Activated naive CD8-positive, alpha-beta T cell (primary cell): ENCODE measurements at regions not wholly inside any gene's neighbourhood (a gene's known extent, or its start where the extent isn't known, plus 50 kb on each side); places are given as distances from the start of the nearest gene placed in this dataset.

ENCODE experiments used
- H3K27ac Mint-ChIP-seq: one replicate; pipeline ENCODE4 v1.8.0; 2021; ENCODE audit warnings: mixed read lengths
- H3K27me3 Mint-ChIP-seq: one replicate; pipeline ENCODE4 v1.8.0; 2021; ENCODE audit warnings: mixed read lengths
- H3K36me3 Mint-ChIP-seq: one replicate; pipeline ENCODE4 v1.8.0; 2021; ENCODE audit warnings: mixed read lengths
- H3K4me1 Mint-ChIP-seq: one replicate; pipeline ENCODE4 v1.8.0; 2021; ENCODE audit warnings: low read depth, mixed read lengths
- H3K4me3 Mint-ChIP-seq: one replicate; pipeline ENCODE4 v1.8.0; 2021; ENCODE audit warnings: mild to moderate bottlenecking, mixed read lengths
- H3K9me3 Mint-ChIP-seq: one replicate; pipeline ENCODE4 v1.8.0; 2021; ENCODE audit warnings: low read depth, mixed read lengths

- Mint-ChIP-seq H3K4me3 (no peak overlapping the region), H3K27me3 (no peaks in the 10 kb centered on the region), H3K27ac (no peak overlapping the region), H3K4me1 (peaks cover 19% of the 10 kb centered on the region), H3K36me3 (no peaks in the 10 kb centered on the region), H3K9me3 (no peaks in the 10 kb centered on the region)
Measured at GRCh38 chr3:18841422-18842343, 306.6 kb upstream of the KCNH8 start.

- no peaks in the 10 kb centered on the region for H3K36me3 Mint-ChIP-seq
- no peak overlapping the region for H3K27ac Mint-ChIP-seq
- H3K4me3 Mint-ChIP-seq, result no peak overlapping the region
- no peaks in the 10 kb centered on the region for H3K9me3 Mint-ChIP-seq
- no peaks in the 10 kb centered on the region for H3K27me3 Mint-ChIP-seq
- H3K4me1 Mint-ChIP-seq, result peaks cover 19% of the 10 kb centered on the region
Measured at GRCh38 chr3:18840535-18841137, 307.7 kb upstream of the KCNH8 start.

- Mint-ChIP-seq H3K36me3 (no peaks in the 10 kb centered on the region), H3K4me3 (no peak overlapping the region), H3K9me3 (no peaks in the 10 kb centered on the region), H3K4me1 (peaks cover 12% of the 10 kb centered on the region), H3K27me3 (no peaks in the 10 kb centered on the region), H3K27ac (no peak overlapping the region)
Measured at GRCh38 chr3:18838758-18839157, 309.6 kb upstream of the KCNH8 start.

- Mint-ChIP-seq H3K36me3 (no peaks in the 10 kb centered on the region), H3K4me3 (no peak overlapping the region), H3K27me3 (no peaks in the 10 kb centered on the region), H3K9me3 (no peaks in the 10 kb centered on the region), H3K4me1 (peaks cover 12% of the 10 kb centered on the region), H3K27ac (no peak overlapping the region)
Measured at GRCh38 chr3:18837137-18837755, 311.1 kb upstream of the KCNH8 start.

GRCh38 chr3:18835021-18835420 is 313.3 kb upstream of the KCNH8 start:
- Mint-ChIP-seq H3K27ac (no peak overlapping the region), H3K27me3 (no peaks in the 10 kb centered on the region), H3K4me1 (peaks cover 20% of the 10 kb centered on the region), H3K4me3 (no peak overlapping the region), H3K9me3 (no peaks in the 10 kb centered on the region), H3K36me3 (no peaks in the 10 kb centered on the region)

GRCh38 chr3:18830087-18830486 is 318.2 kb upstream of the KCNH8 start:
- no peak overlapping the region for H3K27ac Mint-ChIP-seq
- H3K4me3 Mint-ChIP-seq, result no peak overlapping the region
- H3K36me3 Mint-ChIP-seq, result no peaks in the 10 kb centered on the region
- peaks cover 18% of the 10 kb centered on the region for H3K4me1 Mint-ChIP-seq
- no peaks in the 10 kb centered on the region for H3K9me3 Mint-ChIP-seq
- H3K27me3 Mint-ChIP-seq, result no peaks in the 10 kb centered on the region

- Mint-ChIP-seq H3K4me1 (peaks cover 18% of the 10 kb centered on the region), H3K27ac (no peak overlapping the region), H3K36me3 (no peaks in the 10 kb centered on the region), H3K9me3 (peaks cover under 1% of the 10 kb centered on the region), H3K4me3 (no peak overlapping the region), H3K27me3 (no peaks in the 10 kb centered on the region)
Measured at GRCh38 chr3:18828637-18829036, 319.7 kb upstream of the KCNH8 start.

GRCh38 chr3:18827664-18828063 is 320.6 kb upstream of the KCNH8 start:
- Mint-ChIP-seq H3K36me3 (no peaks in the 10 kb centered on the region), H3K27me3 (no peaks in the 10 kb centered on the region), H3K4me3 (no peak overlapping the region), H3K27ac (no peak overlapping the region), H3K4me1 (peaks cover 18% of the 10 kb centered on the region), H3K9me3 (peaks cover 4% of the 10 kb centered on the region)

GRCh38 chr3:18825665-18826064 is 322.6 kb upstream of the KCNH8 start:
- H3K27me3 Mint-ChIP-seq, result no peaks in the 10 kb centered on the region
- no peak overlapping the region for H3K4me3 Mint-ChIP-seq
- H3K36me3 Mint-ChIP-seq, result no peaks in the 10 kb centered on the region
- H3K4me1 Mint-ChIP-seq, result peaks cover 16% of the 10 kb centered on the region
- H3K27ac Mint-ChIP-seq, result no peak overlapping the region
- peaks cover 4% of the 10 kb centered on the region for H3K9me3 Mint-ChIP-seq

GRCh38 chr3:18813300-18813699 is 335.0 kb upstream of the KCNH8 start:
- peaks cover 11% of the 10 kb centered on the region for H3K4me1 Mint-ChIP-seq
- peaks cover 5% of the 10 kb centered on the region for H3K36me3 Mint-ChIP-seq
- H3K27me3 Mint-ChIP-seq, result no peaks in the 10 kb centered on the region
- H3K27ac Mint-ChIP-seq, result no peak overlapping the region
- no peak overlapping the region for H3K4me3 Mint-ChIP-seq
- H3K9me3 Mint-ChIP-seq, result peaks cover 7% of the 10 kb centered on the region

- Mint-ChIP-seq H3K4me3 (no peak overlapping the region), H3K27ac (no peak overlapping the region), H3K4me1 (peaks cover 11% of the 10 kb centered on the region), H3K27me3 (no peaks in the 10 kb centered on the region), H3K9me3 (peaks cover 4% of the 10 kb centered on the region), H3K36me3 (peaks cover 5% of the 10 kb centered on the region)
Measured at GRCh38 chr3:18812316-18812715, 336.0 kb upstream of the KCNH8 start.

GRCh38 chr3:18810306-18810661 is 338.0 kb upstream of the KCNH8 start:
- Mint-ChIP-seq H3K4me1 (peaks cover 11% of the 10 kb centered on the region), H3K4me3 (no peak overlapping the region), H3K9me3 (peaks cover 4% of the 10 kb centered on the region), H3K36me3 (peaks cover 2% of the 10 kb centered on the region), H3K27me3 (no peaks in the 10 kb centered on the region), H3K27ac (peak overlapping the region; percentile 72)

- no peak overlapping the region for H3K4me3 Mint-ChIP-seq
- no peaks in the 10 kb centered on the region for H3K27me3 Mint-ChIP-seq
- H3K27ac Mint-ChIP-seq, result peak overlapping the region; percentile 72
- H3K9me3 Mint-ChIP-seq, result peaks cover 4% of the 10 kb centered on the region
- H3K36me3 Mint-ChIP-seq, result no peaks in the 10 kb centered on the region
- peaks cover 11% of the 10 kb centered on the region for H3K4me1 Mint-ChIP-seq
Measured at GRCh38 chr3:18809640-18810305, 338.5 kb upstream of the KCNH8 start.

GRCh38 chr3:18808429-18808828 is 339.9 kb upstream of the KCNH8 start:
- Mint-ChIP-seq H3K9me3 (peaks cover 4% of the 10 kb centered on the region), H3K27ac (peak overlapping the region; percentile 4), H3K4me1 (peaks cover 11% of the 10 kb centered on the region), H3K4me3 (no peak overlapping the region), H3K27me3 (no peaks in the 10 kb centered on the region), H3K36me3 (no peaks in the 10 kb centered on the region)

GRCh38 chr3:18807593-18807992 is 340.7 kb upstream of the KCNH8 start:
- Mint-ChIP-seq H3K27ac (no peak overlapping the region), H3K36me3 (no peaks in the 10 kb centered on the region), H3K9me3 (peaks cover 4% of the 10 kb centered on the region), H3K4me3 (no peak overlapping the region), H3K27me3 (no peaks in the 10 kb centered on the region), H3K4me1 (peaks cover 11% of the 10 kb centered on the region)
